ENCODE measurements at regions not wholly inside any gene's neighbourhood (a gene's known extent, or its start where the extent isn't known, plus 50 kb on each side); places are given as distances from the start of the nearest gene placed in this dataset.

DNA sequence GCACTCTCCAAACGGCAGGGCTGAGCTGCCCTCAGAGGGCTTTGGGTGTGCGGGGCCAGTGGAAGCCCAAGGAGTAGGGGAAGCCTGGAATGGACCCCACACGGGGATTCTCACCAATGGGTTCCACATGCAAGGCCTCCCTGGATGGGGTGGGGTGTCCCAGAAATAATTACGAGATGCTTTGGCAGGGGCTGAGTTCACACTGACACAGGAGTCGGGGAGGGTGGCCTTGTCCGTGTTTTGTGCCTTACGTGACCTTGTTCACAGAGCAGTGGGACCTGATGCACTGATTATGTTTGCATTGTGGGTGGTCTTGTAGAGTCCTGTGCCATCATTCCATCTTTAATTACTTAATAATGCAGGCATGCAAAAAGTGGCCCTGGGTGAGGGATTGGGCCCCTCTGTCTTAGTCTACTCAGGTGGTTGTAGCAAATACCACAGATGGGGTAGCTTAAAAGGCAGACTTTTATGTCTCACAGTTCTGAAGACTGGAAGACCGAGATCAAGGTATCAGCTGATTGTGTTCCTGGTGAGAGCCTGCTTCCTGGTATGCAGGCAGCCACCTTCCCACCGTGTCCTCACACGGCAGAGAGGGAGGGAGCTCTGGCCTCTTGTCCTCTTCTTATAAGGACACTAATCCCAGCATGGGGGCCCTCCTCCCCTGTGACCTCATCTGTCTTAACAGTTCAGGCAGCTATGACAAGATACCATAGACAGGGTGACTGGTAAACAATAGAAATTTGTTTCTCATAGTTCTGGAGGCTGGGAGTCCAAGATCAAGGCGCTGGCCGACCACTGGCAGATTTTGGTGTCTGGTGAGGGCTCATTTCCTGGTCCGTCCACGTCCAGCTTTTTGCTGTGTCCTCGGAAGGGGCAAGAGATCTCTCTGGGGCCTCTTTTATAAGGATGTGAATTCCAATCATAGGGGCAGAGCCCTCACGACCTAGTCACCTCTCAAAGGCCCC is 239.4 kb downstream of the IRF8 start:
- DNase-seq = peak; percentile 59
- Histone ChIP-seq H3K9me3 (ENCODE audit: severe bottlenecking) (no peaks in the 10 kb centered on the region), H3K27me3 (ENCODE audit: insufficient read depth, low read depth, severe bottlenecking) (no peaks in the 10 kb centered on the region), H3K27ac (no peak overlapping the region), H3K4me3 (ENCODE audit: low read depth, low read length) (no peak overlapping the region), H3K36me3 (no peaks in the 10 kb centered on the region)
- no peak for TF ChIP-seq CTCF (IDR thresholded peaks at IDR 0.05; ENCODE audit: low read depth, low read length)

- TF ChIP-seq CTCF (IDR thresholded peaks at IDR 0.05; ENCODE audit: low read depth, low read length) = no peak
- Histone ChIP-seq H3K4me3 (ENCODE audit: low read depth, low read length) (no peak overlapping the region), H3K36me3 (no peaks in the 10 kb centered on the region), H3K9me3 (ENCODE audit: severe bottlenecking) (no peaks in the 10 kb centered on the region), H3K27ac (no peak overlapping the region), H3K27me3 (ENCODE audit: insufficient read depth, low read depth, severe bottlenecking) (no peaks in the 10 kb centered on the region)
- DNase-seq = no peak
Observed at GRCh38 chr16:86142801-86143236, 243.9 kb downstream of the IRF8 start.

DNA sequence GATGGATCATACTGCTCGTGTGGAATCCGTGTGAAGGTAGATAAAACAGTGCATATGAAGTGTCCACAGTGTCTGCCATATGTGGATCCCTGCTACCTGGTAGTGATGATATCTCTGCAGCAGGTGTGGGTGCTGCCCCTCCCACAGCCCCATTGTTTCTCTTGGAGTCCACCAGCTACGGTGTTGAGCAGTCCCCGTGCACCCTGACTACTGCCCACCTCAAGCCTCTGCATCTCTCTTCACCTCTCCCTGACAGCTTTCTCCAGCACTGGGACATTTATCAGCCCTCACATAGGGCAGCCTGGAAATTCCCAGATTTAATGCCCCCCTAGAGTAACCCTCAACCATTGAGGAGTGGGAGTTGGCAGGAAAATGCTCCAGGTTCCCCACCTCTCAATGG is 244.7 kb downstream of the IRF8 start:
- Histone ChIP-seq H3K9me3 (ENCODE audit: severe bottlenecking) (no peaks in the 10 kb centered on the region), H3K27me3 (ENCODE audit: insufficient read depth, low read depth, severe bottlenecking) (no peaks in the 10 kb centered on the region), H3K4me3 (ENCODE audit: low read depth, low read length) (no peak overlapping the region), H3K36me3 (no peaks in the 10 kb centered on the region), H3K27ac (no peak overlapping the region)
- no peak for DNase-seq
- no peak for TF ChIP-seq CTCF (IDR thresholded peaks at IDR 0.05; ENCODE audit: low read depth, low read length)

DNA sequence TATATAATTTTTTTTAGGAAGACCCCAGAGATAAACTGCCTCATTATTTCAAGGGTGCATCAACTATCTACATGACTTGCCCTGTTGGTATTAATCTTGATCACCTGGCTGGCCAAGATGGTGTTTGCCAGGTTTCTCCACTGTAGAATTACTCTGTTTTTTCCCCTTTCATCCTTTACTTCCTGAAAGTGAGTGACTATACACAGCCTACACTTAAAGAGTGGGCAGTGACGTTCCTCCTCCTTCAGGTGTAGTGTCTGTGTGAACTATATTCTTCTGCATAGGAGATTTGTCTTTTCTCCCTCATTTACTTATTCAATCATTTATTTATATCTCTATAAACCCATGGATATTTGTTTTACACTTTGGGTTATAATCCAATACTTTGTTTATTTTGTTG is 246.7 kb downstream of the IRF8 start:
- no peaks in the 10 kb centered on the region for H3K27me3 ChIP-seq (ENCODE audit: insufficient read depth, low read depth, severe bottlenecking)
- no peaks in the 10 kb centered on the region for H3K9me3 ChIP-seq (ENCODE audit: severe bottlenecking)
- TF ChIP-seq CTCF (IDR thresholded peaks at IDR 0.05; ENCODE audit: low read depth, low read length) = no peak
- H3K27ac ChIP-seq = no peak overlapping the region
- no peak for DNase-seq
- no peaks in the 10 kb centered on the region for H3K36me3 ChIP-seq
- no peak overlapping the region for H3K4me3 ChIP-seq (ENCODE audit: low read depth, low read length)

- Histone ChIP-seq H3K27ac (no peak overlapping the region), H3K36me3 (no peaks in the 10 kb centered on the region), H3K9me3 (ENCODE audit: severe bottlenecking) (no peaks in the 10 kb centered on the region), H3K4me3 (ENCODE audit: low read depth, low read length) (no peak overlapping the region), H3K27me3 (ENCODE audit: insufficient read depth, low read depth, severe bottlenecking) (no peaks in the 10 kb centered on the region)
- TF ChIP-seq CTCF (IDR thresholded peaks at IDR 0.05; ENCODE audit: low read depth, low read length) = no peak
- no peak for DNase-seq
Observed at GRCh38 chr16:86150641-86151238, 251.8 kb downstream of the IRF8 start.
